Iris pigment epithelial cell (primary cell): ENCODE measurements at regions not wholly inside any gene's neighbourhood (a gene's known extent, or its start where the extent isn't known, plus 50 kb on each side); places are given as distances from the start of the nearest gene placed in this dataset.
"Not testable (repeated sequence)": the region's sequence is repeated elsewhere in the genome, so short reads cannot be mapped to it uniquely, and the experiment has no call there.

ENCODE experiments used
- DNase-seq: peaks from one replicate; pipeline ENCODE4 v3.0.0-alpha.2; 2011; ENCODE audit warnings: low read depth

- DNase-seq, result peak; percentile 36
Measured at GRCh38 chr9:41273549-41274267, 84.6 kb upstream of the ZNG1F start.

- not testable (repeated sequence) for DNase-seq
Measured at GRCh38 chr9:41272879-41273548, 83.9 kb upstream of the ZNG1F start.

GRCh38 chr9:41270992-41271391 lies 81.9 kb upstream of the ZNG1F start:
- not testable (repeated sequence) for DNase-seq

GRCh38 chr9:41269471-41269870 lies 80.4 kb upstream of the ZNG1F start:
- DNase-seq, result not testable (repeated sequence)

- not testable (repeated sequence) for DNase-seq
Measured at GRCh38 chr9:41269054-41269453, 79.9 kb upstream of the ZNG1F start.

- DNase-seq, result not testable (repeated sequence)
Measured at GRCh38 chr9:41266602-41267001, 77.5 kb upstream of the ZNG1F start.

GRCh38 chr9:41266000-41266399 lies 76.9 kb upstream of the ZNG1F start:
- DNase-seq, result not testable (repeated sequence)

GRCh38 chr9:41251973-41252372 lies 62.9 kb upstream of the ZNG1F start:
- not testable (repeated sequence) for DNase-seq

- DNase-seq, result not testable (repeated sequence)
Measured at GRCh38 chr9:41251101-41251500, 62.0 kb upstream of the ZNG1F start.

- DNase-seq, result not testable (repeated sequence)
Measured at GRCh38 chr9:41246702-41247101, 57.6 kb upstream of the ZNG1F start.
